Esophagus muscularis mucosa (tissue), 4 donors: ENCODE measurements at regions not wholly inside any gene's neighbourhood (a gene's known extent, or its start where the extent isn't known, plus 50 kb on each side); places are given as distances from the start of the nearest gene placed in this dataset.

Experiments
- DNase-seq: peaks from one replicate; pipeline ENCODE4 v3.0.0-alpha.2; 2017; ENCODE audit errors: extremely low spot score
- H3K27ac ChIP-seq, 4 donors: fragments of 200-600 bp; sonication (generic); replicated peaks in 1 of 4; 1 replicate in 3 of 4; 2 replicates in 1 of 4; pipeline ENCODE4 v1.5.1; 2016 to 2019; ENCODE audit warnings: mild to moderate bottlenecking in 1 of 4
- H3K27me3 ChIP-seq, 4 donors: fragments of 200-600 bp; sonication (generic); one replicate each; pipeline versions ENCODE4 v1.5.1 to v1.6.0; 2016 to 2019
- H3K36me3 ChIP-seq, 4 donors: fragments of 200-600 bp; sonication (generic); one replicate each; pipeline ENCODE4 v1.5.1; 2016 to 2019
- H3K4me1 ChIP-seq, 4 donors: fragments of 200-600 bp; sonication (generic); one replicate each; pipeline ENCODE4 v1.5.1; 2016 to 2019
- H3K4me3 ChIP-seq, 4 donors: fragments of 200-600 bp; sonication (generic); 1 replicate in 2 of 4; 2 replicates in 2 of 4; pipeline ENCODE4 v1.5.1; 2016 to 2019; ENCODE audit warnings: mild to moderate bottlenecking in 4 of 4, moderate library complexity in 1 of 4
- H3K9me3 ChIP-seq, 4 donors: fragments of 200-600 bp; sonication (generic); 1 replicate in 3 of 4; 2 replicates in 1 of 4; pipeline ENCODE4 v1.5.1; 2016 to 2019
- CTCF ChIP-seq, 3 experiments: fragments of 200-600 bp in 2 of 3; fragments of 450-650 bp in 1 of 3; sonication (generic) in 2 of 3; IDR thresholded peaks; one replicate each; pipeline ENCODE4 v1.5.1; 2017 to 2019; ENCODE audit warnings: antibody characterized with exemption in 3 of 3, mild to moderate bottlenecking in 2 of 3, moderate library complexity in 1 of 3
- EP300 ChIP-seq: sonication (generic); formaldehyde crosslinking; IDR thresholded peaks from one replicate; pipeline ENCODE4 v1.6.1; 2017; ENCODE audit warnings: antibody characterized with exemption
- POLR2A ChIP-seq: fragments of 450-650 bp; IDR thresholded peaks from one replicate; pipeline ENCODE4 v1.6.1; 2017; ENCODE audit warnings: antibody characterized with exemption, moderate library complexity, mild to moderate bottlenecking, low read depth
- POLR2AphosphoS5 ChIP-seq, 2 donors: sonication (generic); formaldehyde crosslinking; IDR thresholded peaks; one replicate each; pipeline ENCODE4 v1.6.1; 2017; ENCODE audit warnings: antibody characterized with exemption in 2 of 2
- WGBS: methylation state at CpG from one replicate; pipeline ENCODE4 v1.1.5; 2018; 5-methylcytosine and 5-hydroxymethylcytosine counted together
- intact Hi-C: fragments of 100-400 bp; cut with DNase I; formaldehyde crosslinking; loops from one replicate; pipeline ENCODE4 v1.15.1; 2023

- WGBS = 84% methylated on average over 9 of the region's 9 CpGs
These were observed 75.4 kb downstream of the PTPRS start for GRCh38 chr19:5265260-5265659.

GRCh38 chr19:5264453-5264852, 76.2 kb downstream of the PTPRS start:
- no peak overlapping the region for H3K27ac ChIP-seq
- intact Hi-C loops = no loop called here
- H3K36me3 ChIP-seq = peaks cover 14 to 66% (median 51%) of the 10 kb centered on the region in 4 donors

More at GRCh38 chr19:5265260-5265659, 75.4 kb downstream of the PTPRS start:
- no peaks in the 10 kb centered on the region for H3K4me1 ChIP-seq
- H3K4me3 ChIP-seq = no peak overlapping the region
- H3K9me3 ChIP-seq = no peaks in the 10 kb centered on the region
- peaks cover 14 to 62% (median 49%) of the 10 kb centered on the region in 4 donors for H3K36me3 ChIP-seq
- no peak for DNase-seq
- intact Hi-C loops = no loop called here
- H3K27ac ChIP-seq = no peak overlapping the region
- TF ChIP-seq EP300 (no peak), POLR2A (no peak), CTCF (IDR thresholded peaks at IDR 0.05) (no peak), POLR2AphosphoS5 (IDR thresholded peaks at IDR 0.05) (no peak)
- H3K27me3 ChIP-seq = no peaks in the 10 kb centered on the region

GRCh38 chr19:5263615-5264014, 77.0 kb downstream of the PTPRS start:
- no peak for DNase-seq
- intact Hi-C loops = no loop called here
- H3K27ac ChIP-seq = no peak overlapping the region
- peaks cover 14 to 68% (median 52%) of the 10 kb centered on the region in 4 donors for H3K36me3 ChIP-seq
- no peak overlapping the region for H3K4me3 ChIP-seq
- no peaks in the 10 kb centered on the region for H3K9me3 ChIP-seq
- H3K27me3 ChIP-seq = no peaks in the 10 kb centered on the region
- TF ChIP-seq POLR2A (no peak), CTCF (IDR thresholded peaks at IDR 0.05) (no peak), POLR2AphosphoS5 (IDR thresholded peaks at IDR 0.05) (no peak)
- 81% methylated on average over 15 of the region's 23 CpGs for WGBS
- no peaks in the 10 kb centered on the region for H3K4me1 ChIP-seq

More at GRCh38 chr19:5264453-5264852, 76.2 kb downstream of the PTPRS start:
- TF ChIP-seq POLR2A (no peak), EP300 (no peak), CTCF (IDR thresholded peaks at IDR 0.05) (no peak), POLR2AphosphoS5 (IDR thresholded peaks at IDR 0.05) (no peak)
- H3K9me3 ChIP-seq = no peaks in the 10 kb centered on the region
- no peak for DNase-seq
- no peak overlapping the region for H3K4me3 ChIP-seq
- H3K4me1 ChIP-seq = no peaks in the 10 kb centered on the region
- WGBS = 88% methylated on average over 7 of the region's 7 CpGs
- no peaks in the 10 kb centered on the region for H3K27me3 ChIP-seq

- Histone ChIP-seq H3K4me1 (no peaks in the 10 kb centered on the region), H3K4me3 (no peak overlapping the region), H3K9me3 (no peaks in the 10 kb centered on the region), H3K27ac (no peak overlapping the region), H3K27me3 (no peaks in the 10 kb centered on the region), H3K36me3 (peaks cover 18 to 73% (median 60%) of the 10 kb centered on the region in 4 donors)
- intact Hi-C loops = no loop called here
- 74% methylated on average over 14 of the region's 14 CpGs for WGBS
- no peak for TF ChIP-seq EP300
- TF ChIP-seq POLR2A = no peak
- TF ChIP-seq CTCF (IDR thresholded peaks at IDR 0.05) = no peak
- TF ChIP-seq POLR2AphosphoS5 (IDR thresholded peaks at IDR 0.05) = no peak
- no peak for DNase-seq
These were observed 77.9 kb downstream of the PTPRS start for GRCh38 chr19:5262721-5263120.

- Histone ChIP-seq H3K27ac (no peak overlapping the region), H3K9me3 (peaks cover 0 to 6% (median 3%) of the 10 kb centered on the region in 4 donors), H3K4me3 (no peak overlapping the region), H3K4me1 (no peaks in the 10 kb centered on the region), H3K27me3 (no peaks in the 10 kb centered on the region), H3K36me3 (peaks cover 27 to 87% (median 74%) of the 10 kb centered on the region in 4 donors)
- 79% methylated on average over 14 of the region's 15 CpGs for WGBS
- DNase-seq = no peak
- intact Hi-C loops = no loop called here
- TF ChIP-seq CTCF (IDR thresholded peaks at IDR 0.05) = no peak
These were observed 79.3 kb downstream of the PTPRS start for GRCh38 chr19:5261156-5261890.
